ENCODE measurements at regions not wholly inside any gene's neighbourhood (a gene's known extent, or its start where the extent isn't known, plus 50 kb on each side); places are given as distances from the start of the nearest gene placed in this dataset.

DNA sequence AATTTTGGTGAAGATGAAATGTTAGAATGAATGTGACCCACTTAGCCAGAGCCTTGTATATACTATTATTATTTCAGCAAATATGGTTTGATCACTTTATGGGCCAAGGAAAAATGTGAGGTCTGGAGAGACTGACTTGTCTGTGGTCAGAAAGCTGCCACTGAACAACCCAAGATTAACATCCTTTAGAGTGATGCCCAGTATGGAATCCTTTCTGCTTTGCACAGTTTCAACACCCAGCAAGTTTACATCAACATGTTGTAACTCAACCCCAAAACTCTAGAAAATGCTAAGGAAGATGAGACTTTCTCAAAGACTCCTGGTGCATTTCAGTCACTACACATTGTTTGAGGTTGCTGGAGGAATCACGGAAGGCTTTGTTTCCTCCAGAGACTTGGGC lies 107.7 kb downstream of the SNX19 start:
- no peak for DNase-seq (ENCODE audit: low read depth)
- H3K4me3 ChIP-seq (ENCODE audit: low read length), result no peak overlapping the region
- no peak for TF ChIP-seq CTCF (IDR thresholded peaks at IDR 0.05; ENCODE audit: insufficient read depth, low read depth, low read length, missing control alignments)

- TF ChIP-seq CTCF (IDR thresholded peaks at IDR 0.05; ENCODE audit: insufficient read depth, low read depth, low read length, missing control alignments), result no peak
Measured at GRCh38 chr11:130813196-130813595, 103.1 kb downstream of the SNX19 start.

DNA sequence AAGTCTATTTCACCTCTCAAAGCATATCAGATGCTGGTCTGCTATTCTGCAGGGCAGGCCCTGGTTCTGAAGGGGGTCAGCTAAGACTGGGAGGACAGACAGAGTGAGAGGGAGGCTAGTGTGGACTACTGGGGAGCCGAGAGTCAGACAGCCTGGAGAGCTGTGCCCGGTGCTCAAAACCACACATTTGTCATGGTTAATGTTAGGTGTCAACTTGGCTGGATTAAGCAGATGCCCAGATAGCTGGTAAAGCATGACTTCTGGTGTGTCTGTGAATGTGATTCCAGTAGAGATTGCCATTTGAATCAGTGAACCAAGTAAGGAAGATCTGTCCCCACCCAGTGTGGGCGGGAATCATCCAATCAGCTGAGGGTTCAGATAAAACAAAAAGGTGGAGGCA lies 102.6 kb downstream of the SNX19 start:
- no peak for TF ChIP-seq CTCF (IDR thresholded peaks at IDR 0.05; ENCODE audit: insufficient read depth, low read depth, low read length, missing control alignments)
- no peak for DNase-seq (ENCODE audit: low read depth)
- no peak overlapping the region for H3K4me3 ChIP-seq (ENCODE audit: low read length)

More at GRCh38 chr11:130813196-130813595, 103.1 kb downstream of the SNX19 start:
- H3K4me3 ChIP-seq (ENCODE audit: low read length), result no peak overlapping the region
- peak; percentile 6 for DNase-seq (ENCODE audit: low read depth)

- DNase-seq (ENCODE audit: low read depth), result no peak
- no peak for TF ChIP-seq CTCF (IDR thresholded peaks at IDR 0.05; ENCODE audit: insufficient read depth, low read depth, low read length, missing control alignments)
- no peak overlapping the region for H3K4me3 ChIP-seq (ENCODE audit: low read length)
Measured at GRCh38 chr11:130814440-130815096, 101.7 kb downstream of the SNX19 start.

DNA sequence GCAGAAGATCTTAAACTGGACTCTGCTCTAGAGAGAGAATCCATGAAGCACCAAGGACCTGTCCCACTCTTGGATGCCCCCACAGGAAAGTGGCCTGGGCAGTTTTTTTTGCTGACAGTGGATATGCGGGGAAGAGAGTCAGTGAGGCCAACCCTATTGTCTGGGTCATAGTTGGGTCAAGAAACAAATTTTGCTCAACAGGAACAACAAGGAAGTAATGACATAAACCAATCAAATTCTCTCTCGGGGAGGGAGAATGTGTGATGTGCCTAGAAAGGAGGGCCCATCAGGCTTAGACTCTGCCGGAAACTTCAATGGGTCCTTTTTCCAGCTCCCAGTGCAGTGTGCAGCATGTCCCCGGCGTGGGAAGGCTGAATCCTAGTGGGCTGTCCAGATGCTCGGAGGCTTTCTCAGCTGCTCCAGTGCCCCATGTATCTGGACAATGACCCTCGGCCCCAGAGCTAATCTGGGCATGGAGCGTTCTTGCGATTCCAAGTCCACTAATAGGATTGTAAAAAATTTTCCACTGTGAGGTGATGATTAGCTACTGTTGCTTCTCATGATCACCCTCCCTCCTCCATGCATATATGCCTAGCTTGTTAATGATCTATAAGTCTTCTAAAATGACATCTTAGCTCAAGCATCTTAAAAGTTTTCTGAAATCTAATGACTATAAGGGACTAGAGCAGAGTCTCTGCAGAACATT lies 101.0 kb downstream of the SNX19 start:
- no peak overlapping the region for H3K4me3 ChIP-seq (ENCODE audit: low read length)
- no peak for TF ChIP-seq CTCF (IDR thresholded peaks at IDR 0.05; ENCODE audit: insufficient read depth, low read depth, low read length, missing control alignments)
- no peak for DNase-seq (ENCODE audit: low read depth)

DNA sequence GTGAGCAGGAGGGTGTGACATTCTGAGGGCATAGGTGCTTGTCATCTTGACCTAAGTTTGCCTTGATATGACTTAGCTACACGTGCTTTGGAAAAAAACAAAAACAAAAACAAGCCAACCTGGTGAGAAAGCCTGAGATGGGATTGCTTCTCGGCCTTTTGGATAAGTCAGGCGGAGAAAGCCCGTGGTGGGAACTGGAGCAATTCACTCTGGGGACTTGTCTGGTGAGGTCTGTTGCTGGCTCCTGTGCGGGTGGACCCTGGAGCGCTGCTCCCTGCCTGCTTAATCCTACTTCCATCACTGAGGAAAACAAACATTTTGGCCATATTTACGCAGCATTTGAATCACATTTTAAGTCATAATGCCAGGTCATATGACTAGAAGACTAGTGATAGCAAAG lies 100.3 kb downstream of the SNX19 start:
- H3K4me3 ChIP-seq (ENCODE audit: low read length), result no peak overlapping the region
- no peak for DNase-seq (ENCODE audit: low read depth)
- TF ChIP-seq CTCF (IDR thresholded peaks at IDR 0.05; ENCODE audit: insufficient read depth, low read depth, low read length, missing control alignments), result no peak

Data from epithelial cell of esophagus (primary cell).